ENCODE measurements at regions not wholly inside any gene's neighbourhood (a gene's known extent, or its start where the extent isn't known, plus 50 kb on each side); places are given as distances from the start of the nearest gene placed in this dataset.

DNA sequence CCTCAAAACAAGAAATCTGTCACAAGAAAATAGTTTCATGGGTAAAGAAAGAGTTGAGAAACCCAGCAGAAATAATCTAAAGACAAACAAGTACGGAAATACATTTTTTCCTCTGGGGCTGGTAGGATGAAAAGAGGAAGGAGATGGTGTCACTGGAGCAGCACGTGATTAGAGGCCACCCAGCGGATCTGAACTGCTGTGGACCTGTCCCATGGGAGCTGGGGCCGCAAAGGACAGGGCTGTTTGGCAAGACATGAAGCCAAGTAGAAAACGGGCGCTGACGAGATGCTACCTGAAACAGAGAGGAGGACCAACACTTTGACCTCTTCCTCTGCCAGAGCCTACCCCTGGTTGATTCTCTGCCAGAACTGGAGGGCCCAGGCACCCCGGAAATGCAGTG is 295.4 kb upstream of the ATP5MC3 start:
- no peaks in the 10 kb centered on the region for H3K9me3 ChIP-seq
- BruUV-seq (replicated peaks), result no TSS peak
- H3K27me3 Mint-ChIP-seq (ENCODE audit: insufficient read depth, unreplicated experiment), result peaks cover 4% of the 10 kb centered on the region
- no peak overlapping the region for H3K4me3 ChIP-seq (ENCODE audit: low read depth, low read length)
- H3K9me3 Mint-ChIP-seq (ENCODE audit: unreplicated experiment), result no peaks in the 10 kb centered on the region
- intact Hi-C loops (cut with micrococcal nuclease; ENCODE audit: unreplicated experiment), result no loop called here
- peaks cover 4% of the 10 kb centered on the region for H3K36me3 Mint-ChIP-seq (ENCODE audit: insufficient read depth, unreplicated experiment)
- no peak overlapping the region for H3K27ac Mint-ChIP-seq (ENCODE audit: unreplicated experiment)
- H3K27me3 ChIP-seq (replicated peaks; ENCODE audit: control insufficient read depth, insufficient read depth, low read length), result no peaks in the 10 kb centered on the region
- no peak overlapping the region for H3K4me3 Mint-ChIP-seq (ENCODE audit: unreplicated experiment)
- ChIA-PET POLR2A (no interaction called here), CTCF (no interaction called here)
- H3K36me3 ChIP-seq (ENCODE audit: control insufficient read depth, insufficient read depth, low read length), result no peaks in the 10 kb centered on the region
- H3K4me1 Mint-ChIP-seq (ENCODE audit: low read depth, unreplicated experiment), result no peaks in the 10 kb centered on the region
- TF ChIP-seq CTCF (IDR thresholded peaks at IDR 0.05; ENCODE audit: insufficient read depth in 1 of 2, low read depth in 1 of 2, low read length in 1 of 2, severe bottlenecking in 1 of 2, unreplicated experiment in 1 of 2), result no peak
- no peak for DNase-seq
- no peaks in the 10 kb centered on the region for H3K4me1 ChIP-seq

- POLR2A ChIA-PET, result no interaction called here
- Histone ChIP-seq H3K9me3 (no peaks in the 10 kb centered on the region), H3K4me1 (no peaks in the 10 kb centered on the region), H3K36me3 (ENCODE audit: control insufficient read depth, insufficient read depth, low read length) (no peaks in the 10 kb centered on the region), H3K27me3 (replicated peaks; ENCODE audit: control insufficient read depth, insufficient read depth, low read length) (no peaks in the 10 kb centered on the region), H3K4me3 (ENCODE audit: low read depth, low read length) (no peak overlapping the region)
- no TSS peak for BruUV-seq (replicated peaks)
- DNase-seq, result no peak
- H3K27ac Mint-ChIP-seq (ENCODE audit: unreplicated experiment), result no peak overlapping the region
- H3K27me3 Mint-ChIP-seq (ENCODE audit: insufficient read depth, unreplicated experiment), result peaks cover 4% of the 10 kb centered on the region
- no peak for TF ChIP-seq CTCF (IDR thresholded peaks at IDR 0.05; ENCODE audit: insufficient read depth in 1 of 2, low read depth in 1 of 2, low read length in 1 of 2, severe bottlenecking in 1 of 2, unreplicated experiment in 1 of 2)
- peaks cover 4% of the 10 kb centered on the region for H3K36me3 Mint-ChIP-seq (ENCODE audit: insufficient read depth, unreplicated experiment)
- no peak overlapping the region for H3K4me3 Mint-ChIP-seq (ENCODE audit: unreplicated experiment)
- CTCF ChIA-PET, result no interaction called here
- H3K4me1 Mint-ChIP-seq (ENCODE audit: low read depth, unreplicated experiment), result no peaks in the 10 kb centered on the region
- no peaks in the 10 kb centered on the region for H3K9me3 Mint-ChIP-seq (ENCODE audit: unreplicated experiment)
- intact Hi-C loops (cut with micrococcal nuclease; ENCODE audit: unreplicated experiment), result no loop called here
Measured at GRCh38 chr2:175476374-175476773, 294.9 kb upstream of the ATP5MC3 start.

GRCh38 chr2:175475130-175475529 is 293.6 kb upstream of the ATP5MC3 start:
- Histone ChIP-seq H3K27me3 (replicated peaks; ENCODE audit: control insufficient read depth, insufficient read depth, low read length) (no peaks in the 10 kb centered on the region), H3K36me3 (ENCODE audit: control insufficient read depth, insufficient read depth, low read length) (no peaks in the 10 kb centered on the region), H3K4me1 (no peaks in the 10 kb centered on the region), H3K9me3 (no peaks in the 10 kb centered on the region), H3K4me3 (ENCODE audit: low read depth, low read length) (no peak overlapping the region)
- POLR2A ChIA-PET, result no interaction called here
- BruUV-seq (replicated peaks), result no TSS peak
- Mint-ChIP-seq H3K9me3 (ENCODE audit: unreplicated experiment) (no peaks in the 10 kb centered on the region), H3K4me1 (ENCODE audit: low read depth, unreplicated experiment) (no peaks in the 10 kb centered on the region), H3K27me3 (ENCODE audit: insufficient read depth, unreplicated experiment) (peaks cover 4% of the 10 kb centered on the region), H3K27ac (ENCODE audit: unreplicated experiment) (no peak overlapping the region), H3K4me3 (ENCODE audit: unreplicated experiment) (no peak overlapping the region), H3K36me3 (ENCODE audit: insufficient read depth, unreplicated experiment) (peaks cover 4% of the 10 kb centered on the region)
- no peak for TF ChIP-seq CTCF (IDR thresholded peaks at IDR 0.05; ENCODE audit: insufficient read depth in 1 of 2, low read depth in 1 of 2, low read length in 1 of 2, severe bottlenecking in 1 of 2, unreplicated experiment in 1 of 2)
- DNase-seq, result no peak
- CTCF ChIA-PET, result no interaction called here
- intact Hi-C loops (cut with micrococcal nuclease; ENCODE audit: unreplicated experiment), result no loop called here

Data from Caco-2 (cell line).